HCEC 1CT (cell line): ENCODE measurements at regions not wholly inside any gene's neighbourhood (a gene's known extent, or its start where the extent isn't known, plus 50 kb on each side); places are given as distances from the start of the nearest gene placed in this dataset.
"Not testable (repeated sequence)": the region's sequence is repeated elsewhere in the genome, so short reads cannot be mapped to it uniquely, and the experiment has no call there.

Source experiments
- DNase-seq: peaks from one replicate; pipeline ENCODE4 v3.0.0-alpha.2; 2017

DNA sequence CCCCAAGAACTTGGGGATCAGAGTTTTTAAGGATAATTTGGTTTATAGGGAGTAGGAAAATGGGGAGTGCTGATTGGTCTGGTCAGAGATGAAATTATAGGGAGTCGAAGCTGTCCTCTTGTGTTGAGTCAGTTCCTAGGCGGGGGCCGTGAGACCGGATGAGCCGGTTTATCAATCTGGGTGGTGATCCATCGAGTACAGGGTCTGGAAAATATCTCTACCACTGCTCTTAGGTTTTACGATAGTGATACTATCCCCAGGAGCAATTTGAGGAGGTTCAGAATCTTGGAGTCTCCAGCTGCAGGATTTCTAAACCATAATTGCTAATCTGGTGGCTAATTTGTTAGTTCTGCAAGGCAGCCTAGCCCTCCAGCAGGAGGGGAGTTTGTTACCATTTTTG is 403.4 kb downstream of the CDH11 start:
- no peak for DNase-seq

DNA sequence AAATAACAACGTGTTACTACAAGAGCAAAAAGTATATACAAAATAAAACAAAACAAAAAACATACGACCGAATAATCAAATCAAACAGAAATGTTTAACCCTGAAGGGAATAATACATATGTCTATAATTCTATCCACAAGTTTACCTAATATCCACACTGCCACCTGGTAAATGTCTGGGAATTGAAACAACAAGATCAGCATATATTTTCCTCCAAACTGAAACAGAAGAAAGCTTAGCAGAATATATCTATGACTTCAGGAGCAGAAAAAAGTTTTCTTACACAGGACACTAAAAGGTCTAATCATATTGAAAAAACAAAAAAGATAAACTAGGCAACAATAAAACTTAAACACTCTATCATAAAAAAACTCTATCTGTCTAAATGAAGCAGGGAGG is 404.0 kb downstream of the CDH11 start:
- no peak for DNase-seq

DNA sequence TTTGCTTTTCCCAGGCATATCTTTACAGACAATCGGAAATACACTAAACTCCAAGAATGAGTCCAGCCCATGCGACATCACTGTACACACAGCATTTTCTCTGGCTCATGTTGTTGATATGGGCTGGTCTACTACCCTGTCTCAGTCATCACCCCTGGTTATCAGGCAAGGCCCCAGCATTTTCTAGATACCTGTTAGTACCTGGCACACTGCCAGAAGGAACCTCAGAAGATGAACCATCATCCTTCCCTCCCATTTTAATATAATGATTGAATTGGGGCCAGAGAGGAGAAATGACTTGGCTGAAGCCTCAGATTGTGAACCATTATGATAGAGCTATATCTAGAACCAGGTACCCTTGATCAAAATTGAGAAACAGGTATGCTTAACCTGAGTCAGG is 406.2 kb downstream of the CDH11 start:
- no peak for DNase-seq

DNA sequence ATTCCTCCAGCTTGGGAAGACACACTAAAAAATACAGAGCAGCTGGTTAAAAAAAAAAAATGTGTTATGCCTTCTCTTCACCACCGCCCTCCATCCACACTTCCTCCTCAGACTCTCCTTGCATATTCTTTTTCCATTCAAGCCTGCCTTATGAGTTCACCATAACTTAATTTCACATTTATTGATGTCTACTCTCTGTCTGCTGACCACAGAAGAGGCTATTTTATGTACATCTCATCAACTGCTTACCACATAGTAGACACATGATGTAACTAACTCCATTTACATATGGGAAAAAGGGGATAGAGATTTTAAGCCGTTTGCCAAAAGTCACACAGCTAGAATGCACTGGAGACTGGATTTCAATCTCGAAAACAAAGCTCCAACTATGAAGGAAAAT is 409.8 kb downstream of the CDH11 start:
- no peak for DNase-seq

DNA sequence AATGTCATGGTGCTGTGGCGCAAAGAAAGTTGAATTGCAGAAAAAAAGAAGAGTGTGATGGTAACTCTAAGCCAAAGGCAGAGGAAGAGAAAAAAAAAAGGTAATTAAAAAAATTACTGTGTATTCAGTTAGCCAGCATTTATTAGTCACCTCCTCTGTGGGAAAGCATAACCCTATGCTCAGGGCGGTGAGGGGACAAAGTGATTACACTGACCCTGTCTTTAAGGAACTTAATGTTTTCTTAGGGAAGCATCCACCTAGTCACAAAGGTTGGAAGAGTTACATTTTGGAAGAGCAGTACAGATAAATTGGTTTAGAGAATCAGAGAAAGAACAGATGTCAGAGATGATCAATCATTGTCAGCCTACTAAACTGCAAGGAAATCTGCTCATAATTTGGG is 410.3 kb downstream of the CDH11 start:
- no peak for DNase-seq

DNA sequence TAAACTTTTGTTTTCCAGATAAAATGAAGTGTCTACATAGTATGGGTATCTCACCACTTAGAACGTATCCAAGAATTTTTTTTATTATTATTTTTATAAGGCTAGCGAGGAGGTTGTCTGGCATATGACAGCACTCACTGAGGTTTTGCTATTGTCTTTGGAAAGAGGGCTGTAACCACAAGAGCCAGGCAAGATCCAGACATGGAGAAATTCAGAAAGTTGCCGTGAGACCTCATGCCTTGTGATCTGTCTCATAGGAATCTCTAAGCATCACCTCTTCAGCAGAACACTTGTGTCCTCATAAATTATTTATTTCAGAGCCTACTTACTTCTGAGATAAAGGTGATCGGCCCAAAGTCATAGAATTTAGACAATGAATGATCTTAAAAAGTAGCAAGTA is 410.8 kb downstream of the CDH11 start:
- DNase-seq, result no peak

DNA sequence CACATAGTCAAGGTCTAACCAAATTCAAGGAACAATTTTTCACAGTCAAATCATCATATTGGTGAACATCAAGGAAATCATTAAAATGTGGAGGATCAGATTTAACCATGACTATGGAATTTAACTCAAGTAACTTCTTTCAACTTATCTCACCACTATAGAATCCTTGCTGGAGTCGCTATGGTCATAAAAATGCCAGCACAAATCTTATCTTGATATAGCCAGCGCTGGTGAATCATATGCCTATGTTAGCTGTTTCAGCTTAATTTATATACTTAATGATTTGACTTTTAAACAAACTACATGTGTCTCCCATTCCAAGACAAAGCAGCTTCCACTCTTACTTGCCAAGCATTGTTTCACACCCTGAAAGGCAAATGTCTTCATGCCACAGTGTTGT is 416.4 kb downstream of the CDH11 start:
- DNase-seq, result no peak

DNA sequence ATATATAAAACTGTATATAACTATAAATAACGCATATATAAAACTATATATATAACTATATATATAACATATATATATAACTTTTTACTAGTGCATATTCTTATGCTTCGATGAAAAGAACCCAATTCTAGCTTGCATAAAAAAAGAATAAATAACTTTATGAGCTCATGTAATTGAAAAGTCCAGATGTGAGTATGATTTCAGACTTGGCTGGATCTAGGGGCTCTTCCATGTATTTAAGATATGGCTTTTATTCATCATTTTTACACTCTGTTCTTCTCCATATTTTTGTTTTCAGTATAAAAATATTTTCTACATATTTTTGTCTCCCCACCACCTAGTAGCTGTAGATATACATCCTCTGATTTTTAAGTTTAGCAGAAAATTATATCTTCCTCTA is 417.5 kb downstream of the CDH11 start:
- DNase-seq, result no peak

DNA sequence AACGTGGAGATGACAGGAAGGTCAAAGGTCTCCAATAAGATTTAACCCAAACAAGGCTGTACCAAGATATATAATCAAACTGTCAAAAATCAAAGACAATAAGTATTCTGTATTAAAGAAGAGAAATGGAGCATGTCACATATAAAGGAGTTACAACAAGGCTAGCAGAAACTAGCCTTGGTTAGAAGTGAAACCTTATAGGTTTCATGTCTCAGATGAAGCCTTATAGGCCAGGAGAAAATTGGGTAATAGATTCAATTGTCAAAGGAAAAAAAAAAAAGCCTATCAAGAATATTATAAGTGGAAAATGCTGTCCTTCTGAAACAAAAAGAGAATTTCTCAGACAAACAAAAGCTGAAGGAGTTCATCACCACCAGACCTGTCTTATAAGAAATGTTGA is 419.4 kb downstream of the CDH11 start:
- no peak for DNase-seq

DNA sequence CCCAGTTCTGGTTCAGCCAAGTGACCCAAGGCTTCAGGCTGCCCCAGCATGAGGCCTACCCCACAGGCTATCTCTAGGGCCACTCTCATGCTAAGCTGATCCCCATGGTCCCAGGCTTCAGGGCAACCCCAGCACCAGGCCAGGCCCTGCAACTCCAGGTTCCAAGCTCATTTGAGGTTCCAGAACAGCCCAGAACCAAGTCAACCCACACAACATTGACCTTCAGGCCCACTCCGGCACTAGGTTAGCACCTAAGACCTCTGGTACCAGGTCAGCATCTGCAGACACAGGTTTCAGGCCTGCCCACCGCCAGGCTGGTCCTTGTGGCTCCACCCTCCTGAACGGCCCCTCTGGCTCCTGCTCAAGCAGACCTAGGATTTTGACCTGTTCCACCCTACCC is 421.2 kb downstream of the CDH11 start:
- DNase-seq, result no peak

DNA sequence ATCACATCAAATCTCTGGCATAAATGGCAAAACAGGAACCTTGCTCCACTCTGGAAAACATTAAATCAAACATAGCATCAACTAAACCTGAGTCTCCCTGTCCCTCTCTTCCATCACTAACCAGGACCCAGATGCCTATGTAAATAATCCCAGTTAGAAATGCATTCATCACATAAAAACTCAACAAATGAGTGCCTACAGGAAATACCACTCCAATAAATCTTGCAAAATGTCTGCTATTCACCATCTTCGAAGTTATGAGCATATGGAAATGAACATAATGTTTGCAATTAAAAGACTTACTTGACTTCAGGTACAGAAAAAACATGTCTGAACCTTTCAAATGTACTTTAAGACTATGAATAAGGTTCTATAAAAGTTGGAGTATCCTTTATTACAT is 425.0 kb downstream of the CDH11 start:
- no peak for DNase-seq

DNA sequence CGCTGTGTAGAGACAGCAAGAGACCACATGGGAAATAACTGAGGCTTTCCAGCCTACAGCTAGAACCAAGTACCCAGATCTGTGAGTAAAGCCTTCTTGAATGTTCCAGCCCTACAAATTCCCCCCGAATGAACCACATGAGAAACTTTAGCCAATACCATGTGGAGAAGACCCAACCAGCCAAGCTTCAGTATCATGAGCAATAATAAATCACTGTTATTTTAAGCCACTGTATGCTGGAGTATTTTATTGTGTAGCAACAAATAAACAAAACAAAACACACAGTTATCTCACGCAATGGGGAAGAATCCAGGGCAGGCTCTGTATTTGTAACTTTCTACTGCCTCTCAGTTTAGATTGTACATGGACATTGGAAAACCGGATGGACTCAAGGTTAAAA is 426.2 kb downstream of the CDH11 start:
- no peak for DNase-seq

DNA sequence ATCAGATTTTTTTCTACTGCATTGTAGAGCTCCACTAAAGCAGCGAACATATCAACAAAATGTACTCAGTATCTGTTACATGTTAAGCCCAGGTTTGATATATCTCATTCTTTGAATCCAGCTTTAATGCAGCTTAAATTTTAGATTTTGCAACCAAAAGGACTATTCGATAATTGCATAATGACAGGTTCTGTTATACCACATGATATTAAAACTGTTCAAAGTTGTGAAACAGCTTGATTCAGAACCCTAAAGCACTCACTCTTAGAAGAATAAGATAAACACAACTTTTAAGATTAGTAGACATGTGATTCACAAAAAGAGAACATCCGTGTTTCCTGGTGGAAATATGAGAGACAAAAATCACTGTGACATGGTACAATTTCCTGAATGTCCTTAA is 427.9 kb downstream of the CDH11 start:
- DNase-seq, result no peak

DNA sequence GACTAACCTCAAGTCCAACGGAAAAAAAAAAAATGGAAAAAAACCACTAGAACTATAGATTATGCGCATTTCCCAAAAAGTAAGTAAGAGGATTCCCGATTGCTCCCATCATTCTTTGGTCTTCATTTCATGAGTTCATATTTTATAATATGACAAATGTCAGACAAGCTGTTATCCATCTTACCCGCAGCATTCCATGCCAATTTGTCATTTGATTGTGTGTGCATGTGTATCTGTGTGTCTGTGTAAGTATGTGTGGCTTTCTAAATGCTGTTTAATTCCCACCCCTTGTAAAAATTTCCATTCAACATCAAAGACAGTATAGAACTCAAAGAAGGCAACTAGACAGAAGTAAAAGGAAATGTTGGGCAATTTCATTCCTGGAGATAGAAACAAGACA is 434.1 kb downstream of the CDH11 start:
- DNase-seq, result no peak

DNA sequence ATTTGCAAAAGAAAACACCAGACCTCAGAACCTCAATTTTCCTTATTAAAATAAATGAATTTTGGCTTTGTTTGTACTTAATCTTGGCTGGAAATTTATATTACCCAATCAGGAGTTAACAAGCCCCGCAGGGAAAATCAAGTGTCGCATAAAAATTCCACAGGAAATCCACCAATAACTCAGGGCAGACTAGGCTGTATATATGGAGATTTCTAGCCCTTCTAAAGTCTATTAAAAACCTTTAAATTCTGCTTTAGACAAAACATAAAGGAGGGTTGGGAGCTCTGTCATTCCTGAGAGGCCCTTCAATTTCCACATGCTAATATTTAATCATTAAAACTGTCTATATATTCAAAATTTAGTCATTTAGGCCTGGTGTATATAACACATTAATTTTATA is 434.7 kb downstream of the CDH11 start:
- no peak for DNase-seq

DNA sequence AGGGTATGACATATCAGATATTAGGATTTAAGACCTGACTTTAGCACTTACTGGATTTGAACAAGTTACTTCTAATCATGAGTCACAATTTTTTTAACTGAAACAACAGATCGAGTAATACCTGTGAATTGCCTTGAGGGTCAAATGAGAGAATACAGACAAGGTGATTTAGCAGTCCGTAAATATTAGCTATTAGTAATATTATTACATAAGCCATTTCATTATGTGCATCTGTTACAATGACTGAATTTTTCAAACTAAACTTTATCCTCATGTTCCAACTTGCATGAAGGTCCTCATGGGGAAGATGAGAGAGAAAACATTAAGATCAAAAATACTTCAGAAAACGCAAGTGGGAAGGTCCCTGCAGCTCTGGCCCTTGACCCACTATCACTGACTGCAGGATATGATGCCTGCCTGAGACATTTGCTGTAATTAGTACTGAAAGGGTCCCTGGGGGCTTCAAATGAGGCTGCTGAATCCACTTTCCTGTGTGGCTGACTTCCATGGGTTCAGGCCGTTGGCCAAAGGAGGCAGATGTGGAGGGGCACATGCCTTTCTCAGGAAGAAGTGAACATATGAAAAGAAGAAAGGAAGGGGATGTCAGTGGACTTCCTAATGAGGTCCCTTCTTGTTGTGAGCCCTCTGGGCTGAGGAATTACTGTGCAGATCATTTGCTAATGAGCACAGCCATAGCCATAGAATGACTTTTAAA is 441.7 kb downstream of the CDH11 start:
- DNase-seq, result no peak

DNA sequence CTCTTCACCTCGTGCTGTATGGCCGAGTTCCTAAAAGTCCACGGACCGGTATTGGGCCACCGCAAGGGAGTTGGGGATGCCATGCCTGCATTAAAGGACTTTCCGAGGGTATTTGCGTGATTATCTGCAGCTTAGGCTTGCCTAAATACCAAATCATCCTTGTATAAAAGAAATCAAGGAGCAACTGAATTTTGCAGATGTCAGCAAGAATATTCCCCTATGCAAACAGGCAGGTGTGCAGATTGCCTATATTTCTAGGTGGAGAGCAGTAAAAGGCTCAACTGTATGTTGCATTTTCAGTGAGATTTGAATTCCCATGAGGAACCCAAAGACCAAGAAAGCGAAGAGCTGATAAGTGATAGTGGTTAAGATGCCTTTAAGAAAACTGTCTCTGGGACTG is 452.3 kb downstream of the CDH11 start:
- DNase-seq, result no peak

DNA sequence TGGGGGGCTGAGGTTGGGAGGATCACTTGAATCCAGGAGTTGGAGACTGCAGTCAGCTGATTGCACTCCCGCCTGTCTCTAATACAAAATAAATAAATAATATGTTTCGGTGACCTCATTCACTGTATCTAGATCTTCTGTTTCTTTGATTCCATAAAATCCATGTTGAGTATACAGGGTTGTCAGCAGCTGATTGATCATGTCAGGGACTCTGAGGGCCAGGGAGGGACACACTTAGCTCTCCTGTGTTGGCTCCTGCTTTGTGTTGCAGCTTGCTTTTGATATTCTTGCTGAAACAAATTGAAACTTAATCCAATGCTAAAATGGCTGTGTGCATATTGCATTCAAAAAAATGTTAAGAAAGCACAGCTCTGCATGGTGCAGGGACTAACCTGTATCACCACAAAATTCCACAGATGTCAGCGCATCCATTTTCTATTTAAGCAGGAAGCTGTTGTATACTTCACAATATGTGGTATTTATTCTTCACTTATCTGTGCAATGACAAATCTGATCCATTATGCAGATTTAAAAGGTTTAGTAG is 454.5 kb downstream of the CDH11 start:
- no peak for DNase-seq

DNA sequence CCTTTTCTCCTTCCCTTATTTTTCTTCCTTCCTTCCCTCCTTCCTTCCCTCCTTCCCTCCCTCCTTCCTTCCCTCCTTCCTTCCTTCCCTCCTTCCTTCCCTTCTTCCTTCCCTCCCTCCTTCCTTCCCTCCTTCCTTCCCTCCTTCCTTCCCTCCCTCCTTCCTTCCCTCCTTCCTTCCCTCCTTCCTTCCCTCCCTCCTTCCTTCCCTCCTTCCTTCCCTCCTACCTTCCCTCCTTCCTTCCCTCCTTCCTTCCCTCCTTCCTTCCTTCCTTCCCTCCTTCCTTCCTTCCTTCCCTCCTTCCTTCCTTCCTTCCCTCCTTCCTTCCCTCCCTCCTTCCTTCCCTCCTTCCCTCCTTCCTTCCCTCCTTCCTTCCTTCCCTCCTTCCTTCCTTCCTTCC is 459.6 kb downstream of the CDH11 start:
- not testable (repeated sequence) for DNase-seq

DNA sequence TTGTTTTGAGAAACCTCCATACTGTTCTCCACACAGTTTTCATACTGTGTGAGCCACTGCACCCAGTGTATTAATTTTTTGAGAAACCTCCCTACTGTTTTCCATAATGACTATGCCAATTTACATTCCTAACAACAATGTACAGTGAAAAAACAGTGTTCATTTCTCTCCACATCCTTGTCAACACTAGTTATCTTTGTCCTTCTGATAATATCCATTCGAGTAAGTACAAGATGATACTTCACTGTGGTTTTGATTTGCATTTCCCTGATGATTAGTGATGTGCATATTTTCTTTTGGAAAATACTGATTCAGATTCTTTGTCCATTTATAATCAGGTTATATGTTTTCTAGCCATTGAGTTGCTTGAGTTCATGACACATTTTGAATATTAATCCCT is 462.0 kb downstream of the CDH11 start:
- no peak for DNase-seq

DNA sequence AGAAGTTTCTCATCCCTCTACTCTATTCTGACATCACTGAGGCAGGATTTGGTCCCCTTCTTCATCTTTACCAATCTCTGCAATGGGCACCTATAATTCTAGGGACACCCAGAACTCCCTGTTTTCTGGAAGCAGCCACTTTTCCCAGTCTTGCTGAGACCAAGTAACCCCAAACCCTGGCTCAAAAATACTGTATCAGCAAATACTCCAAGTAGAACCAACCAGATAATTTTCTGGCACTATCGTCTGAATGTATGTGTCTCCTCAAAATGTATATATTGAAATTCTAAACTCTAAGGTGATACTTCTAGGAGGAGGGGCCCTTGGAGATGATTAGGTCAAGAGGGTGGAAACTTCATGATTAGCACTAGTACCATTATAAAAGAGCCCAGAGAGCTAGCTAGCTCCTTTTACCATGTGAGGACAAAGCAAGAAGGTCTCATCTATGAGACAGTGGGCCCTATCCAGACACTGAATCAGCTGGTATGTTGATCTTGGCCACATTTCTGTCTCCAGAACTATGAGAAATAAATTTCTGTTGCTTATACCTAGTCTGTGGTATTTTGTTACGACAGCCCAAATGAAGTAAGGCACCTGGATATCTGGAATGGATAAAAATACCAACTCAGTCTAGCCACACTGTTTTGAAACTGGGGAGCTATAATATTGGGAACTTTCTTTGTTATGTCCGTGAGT is 464.4 kb downstream of the CDH11 start:
- no peak for DNase-seq

DNA sequence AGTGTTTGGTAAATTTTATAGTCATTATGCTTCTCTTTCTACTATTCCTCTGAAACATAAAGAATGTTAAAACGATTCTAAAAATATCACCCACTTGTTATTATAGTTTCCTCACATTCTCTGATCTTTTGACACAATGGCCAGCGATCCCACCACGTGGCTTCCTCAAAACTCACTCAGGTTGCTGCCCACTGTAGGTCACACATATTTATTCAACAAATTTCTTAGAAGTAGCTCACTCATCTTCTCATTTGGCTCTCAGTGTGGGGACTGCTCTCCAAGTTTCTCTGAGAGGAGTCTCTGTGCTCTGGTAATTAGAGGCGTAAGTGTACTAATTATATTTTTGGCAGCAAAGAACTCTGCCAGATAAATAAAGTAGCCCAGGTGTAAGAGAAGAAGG is 465.4 kb downstream of the CDH11 start:
- DNase-seq, result no peak

DNA sequence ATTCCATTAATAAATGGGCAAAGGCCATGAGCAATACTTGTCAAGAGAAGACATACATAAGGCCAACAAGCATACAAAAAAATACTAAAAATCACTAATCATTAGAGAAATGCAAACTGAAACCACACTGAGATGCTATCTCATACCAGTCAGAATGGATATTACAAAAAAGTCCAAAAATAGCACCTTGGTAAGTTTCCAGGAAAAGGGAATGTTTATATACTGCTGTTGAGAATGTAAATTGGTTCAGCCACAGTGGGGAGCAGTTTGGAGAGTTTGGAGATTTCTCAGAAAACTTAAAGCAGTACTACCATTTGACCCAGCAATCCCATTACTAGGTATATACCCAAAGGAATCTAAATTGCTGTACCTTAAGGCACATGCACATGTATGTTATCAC is 467.7 kb downstream of the CDH11 start:
- no peak for DNase-seq

DNA sequence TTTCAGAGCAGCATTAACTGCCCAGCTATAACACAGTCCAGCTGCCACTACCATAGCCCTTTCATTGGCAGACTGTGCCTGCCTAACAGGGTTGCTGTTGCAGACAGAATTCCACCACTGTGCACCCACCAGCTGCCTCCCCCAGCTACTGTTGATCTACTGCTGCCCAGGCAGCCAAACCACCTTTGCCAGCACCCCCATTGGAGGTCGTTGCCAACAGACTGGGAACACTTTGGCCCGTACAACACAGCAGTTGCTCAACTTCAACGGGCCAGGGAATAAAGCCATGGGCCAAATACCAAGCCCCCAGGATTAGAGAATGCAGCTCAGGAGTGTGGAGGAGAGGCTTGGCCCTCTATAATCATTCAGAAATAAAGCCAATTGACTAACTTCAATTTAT is 473.6 kb downstream of the CDH11 start:
- DNase-seq, result no peak

DNA sequence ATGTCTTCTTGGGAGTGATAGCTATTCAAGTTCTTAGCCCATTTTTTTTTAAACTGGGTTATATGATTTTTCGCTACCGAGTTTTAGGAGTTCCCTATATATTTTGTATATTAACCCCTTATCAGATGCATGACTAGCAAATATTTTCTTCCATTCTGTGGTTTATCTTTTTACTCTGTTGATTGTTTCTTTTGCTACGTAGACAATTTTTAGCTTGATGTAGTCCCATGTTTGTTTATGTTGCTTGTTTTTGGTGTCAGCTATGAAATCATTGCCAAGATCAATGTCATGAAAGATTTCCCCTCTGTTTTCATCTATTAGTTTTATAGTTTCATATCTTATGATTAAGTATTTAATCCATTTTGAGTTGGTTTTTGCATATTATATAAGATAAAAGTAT is 480.5 kb downstream of the CDH11 start:
- DNase-seq, result no peak
